Liver (tissue), 8 donors: ENCODE measurements at regions not wholly inside any gene's neighbourhood (a gene's known extent, or its start where the extent isn't known, plus 50 kb on each side); places are given as distances from the start of the nearest gene placed in this dataset.

Source experiments
- DNase-seq: peaks from one replicate; pipeline ENCODE4 v3.0.0-alpha.2; 2017; ENCODE audit warnings: low spot score
- H3K27ac ChIP-seq, 2 donors: one replicate each; pipeline ENCODE4 v1.7.0; 2013; ENCODE audit warnings: inconsistent platforms in 2 of 2, low read length in 2 of 2, control low read depth in 1 of 2, low read depth in 1 of 2, mild to moderate bottlenecking in 1 of 2
- H3K27me3 ChIP-seq, 4 donors: one replicate each; pipeline versions ENCODE4 v1.6.1 to v1.7.0; 2013; ENCODE audit warnings: low read length in 3 of 4, inconsistent platforms in 1 of 4, mild to moderate bottlenecking in 1 of 4, moderate library complexity in 1 of 4; ENCODE audit not compliant: control insufficient read depth in 4 of 4, insufficient read depth in 4 of 4
- H3K36me3 ChIP-seq, 4 donors: one replicate each; pipeline versions ENCODE4 v1.6.1 to v1.7.0; 2013; ENCODE audit warnings: low read length in 3 of 4, mild to moderate bottlenecking in 3 of 4, low read depth in 1 of 4, moderate library complexity in 1 of 4; ENCODE audit not compliant: control insufficient read depth in 4 of 4, insufficient read depth in 3 of 4
- H3K4me1 ChIP-seq, 4 donors: one replicate each; pipeline versions ENCODE4 v1.6.1 to v1.7.0; 2013; ENCODE audit warnings: low read length in 3 of 4, mild to moderate bottlenecking in 3 of 4, moderate library complexity in 1 of 4; ENCODE audit not compliant: control insufficient read depth in 4 of 4, insufficient read depth in 4 of 4
- H3K4me3 ChIP-seq, 3 donors: one replicate each; pipeline versions ENCODE4 v1.6.1 to v1.7.0; 2013; ENCODE audit warnings: low read length in 3 of 3, control low read depth in 1 of 3, low read depth in 1 of 3, mild to moderate bottlenecking in 1 of 3
- H3K9ac ChIP-seq, 2 donors: one replicate each; pipeline ENCODE4 v1.7.0; 2013; ENCODE audit warnings: low read length in 2 of 2, mild to moderate bottlenecking in 2 of 2, moderate library complexity in 2 of 2, control low read depth in 1 of 2, low read depth in 1 of 2
- H3K9me3 ChIP-seq, 4 donors: one replicate each; pipeline versions ENCODE4 v1.6.1 to v1.7.0; 2013; ENCODE audit warnings: low read length in 3 of 4; ENCODE audit not compliant: control insufficient read depth in 4 of 4
- ATF3 ChIP-seq: IDR thresholded peaks from 2 replicates; pipeline ENCODE4 v1.6.1; 2016; ENCODE audit warnings: antibody characterized with exemption
- CTCF ChIP-seq: fragments of 150-350 bp; IDR thresholded peaks from 2 replicates; pipeline ENCODE4 v1.5.1; 2017; ENCODE audit warnings: improper control_type of control experiment, low read depth, low read length; ENCODE audit not compliant: missing input control
- EGR1 ChIP-seq, 2 donors: IDR thresholded peaks; 2 replicates each; pipeline ENCODE4 v1.6.1; 2016 to 2018; ENCODE audit warnings: antibody characterized with exemption in 2 of 2, low read depth in 2 of 2
- FOXA1 ChIP-seq: IDR thresholded peaks from 2 replicates; pipeline ENCODE4 v1.6.1; 2016; ENCODE audit warnings: antibody characterized with exemption
- FOXA2 ChIP-seq: IDR thresholded peaks from 2 replicates; pipeline ENCODE4 v1.6.1; 2016; ENCODE audit warnings: antibody characterized with exemption
- GABPA ChIP-seq, 2 donors: IDR thresholded peaks in 1 of 2; conservative IDR thresholded peaks in 1 of 2; 2 replicates each; pipeline ENCODE4 v1.6.1; 2016; ENCODE audit warnings: antibody characterized with exemption in 2 of 2, mild to moderate bottlenecking in 1 of 2, moderate library complexity in 1 of 2
- HNF4A ChIP-seq, 2 donors: conservative IDR thresholded peaks; 2 replicates each; pipeline ENCODE4 v1.6.1; 2016; ENCODE audit warnings: antibody characterized with exemption in 2 of 2, mild to moderate bottlenecking in 2 of 2
- HNF4G ChIP-seq: IDR thresholded peaks from 2 replicates; pipeline ENCODE4 v1.6.1; 2016; ENCODE audit warnings: antibody characterized with exemption
- JUND ChIP-seq, 2 donors: IDR thresholded peaks; 2 replicates each; pipeline ENCODE4 v1.6.1; 2016; ENCODE audit warnings: antibody characterized with exemption in 2 of 2
- MAX ChIP-seq: IDR thresholded peaks from 2 replicates; pipeline ENCODE4 v1.6.1; 2016; ENCODE audit warnings: antibody characterized with exemption
- NR2F2 ChIP-seq: IDR thresholded peaks from 2 replicates; pipeline ENCODE4 v1.6.1; 2016; ENCODE audit warnings: antibody characterized with exemption
- RAD21 ChIP-seq, 2 donors: IDR thresholded peaks; 2 replicates each; pipeline ENCODE4 v1.6.1; 2016; ENCODE audit warnings: antibody characterized with exemption in 2 of 2, mild to moderate bottlenecking in 2 of 2
- REST ChIP-seq: IDR thresholded peaks from 2 replicates; pipeline ENCODE4 v1.6.1; 2016; ENCODE audit warnings: antibody characterized with exemption, mild to moderate bottlenecking
- RXRA ChIP-seq, 2 donors: IDR thresholded peaks; 2 replicates each; pipeline ENCODE4 v1.6.1; 2017 to 2018; ENCODE audit warnings: antibody characterized with exemption in 2 of 2, mild to moderate bottlenecking in 1 of 2
- SP1 ChIP-seq: IDR thresholded peaks from 2 replicates; pipeline ENCODE4 v1.6.1; 2018; ENCODE audit warnings: antibody characterized with exemption, mild to moderate bottlenecking
- TAF1 ChIP-seq: conservative IDR thresholded peaks from 2 replicates; pipeline ENCODE4 v1.6.1; 2016; ENCODE audit warnings: antibody characterized with exemption, mild to moderate bottlenecking
- YY1 ChIP-seq: IDR thresholded peaks from 2 replicates; pipeline ENCODE4 v1.6.1; 2016; ENCODE audit warnings: antibody characterized with exemption, mild to moderate bottlenecking
- ZBTB33 ChIP-seq: IDR thresholded peaks from 2 replicates; pipeline ENCODE4 v1.6.1; 2016; ENCODE audit warnings: antibody characterized with exemption
- WGBS: extraction: QIAGEN DNeasy Blood & Tissue Kit; methylation state at CpG from one replicate; pipeline ENCODE4 v1.1.7; 2013; 5-methylcytosine and 5-hydroxymethylcytosine counted together
- donor health status: healthy.
- donor health status: healthy.
- donor health status: healthy.
- donor health status: healthy.
- donor health status: healthy.

- Histone ChIP-seq H3K9ac (no peak overlapping the region), H3K36me3 (no peaks in the 10 kb centered on the region), H3K27ac (no peak overlapping the region), H3K4me3 (no peak overlapping the region), H3K4me1 (peaks cover 3 to 15% (median 5%) of the 10 kb centered on the region in 4 donors), H3K9me3 (no peaks in the 10 kb centered on the region), H3K27me3 (no peaks in the 10 kb centered on the region)
- DNase-seq, result no peak
- TF ChIP-seq REST (peak; percentile 96), GABPA (IDR thresholded peaks at IDR 0.05 in 1 of 2, conservative IDR thresholded peaks at IDR 0.05 in 1 of 2) (no peak), CTCF (no peak), FOXA2 (no peak), ATF3 (no peak), SP1 (no peak), HNF4G (no peak), HNF4A (conservative IDR thresholded peaks at IDR 0.05) (peak in 1 of 2 donors; percentile 41), NR2F2 (no peak), YY1 (no peak), TAF1 (no peak), MAX (no peak), RAD21 (IDR thresholded peaks at IDR 0.05) (no peak), JUND (IDR thresholded peaks at IDR 0.05) (peak in 1 of 2 donors; percentile 12), RXRA (IDR thresholded peaks at IDR 0.05) (peak in 1 of 2 donors; percentile 28), FOXA1 (no peak), ZBTB33 (no peak), EGR1 (IDR thresholded peaks at IDR 0.05; ENCODE audit: low read depth in 2 of 2) (peak in 1 of 2 donors; percentile 31)
- WGBS, result 44% methylated on average over 5 of the region's 5 CpGs
Measured at GRCh38 chr10:91700273-91700672, 67.4 kb upstream of the PPP1R3C start.
